ENCODE measurements at regions not wholly inside any gene's neighbourhood (a gene's known extent, or its start where the extent isn't known, plus 50 kb on each side); places are given as distances from the start of the nearest gene placed in this dataset.
A peak's percentile ranks its signal among the peaks of the same experiment; 100 is the strongest.
"Not testable (repeated sequence)": the region's sequence is repeated elsewhere in the genome, so short reads cannot be mapped to it uniquely, and the experiment has no call there.

DNA sequence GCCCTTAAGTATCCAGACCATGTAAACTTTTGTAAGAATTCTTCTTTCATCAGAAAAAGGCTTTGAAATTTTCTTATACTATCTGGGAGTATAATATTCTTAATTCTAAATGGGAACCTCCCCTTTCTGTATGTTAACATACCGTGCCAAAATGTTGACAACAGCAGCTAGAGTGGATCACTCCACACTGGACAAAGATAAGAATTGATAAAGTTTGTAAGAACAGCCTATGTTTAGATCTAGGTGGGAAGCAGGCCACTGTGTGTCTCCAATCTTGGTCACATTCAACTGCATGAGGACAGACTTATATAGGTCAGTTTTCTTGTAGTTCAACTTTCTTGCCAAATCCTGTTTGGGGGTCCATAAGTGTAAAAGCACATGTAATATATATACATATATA, 235.7 kb downstream of the RPIA start:
- DNase-seq: no peak

DNA sequence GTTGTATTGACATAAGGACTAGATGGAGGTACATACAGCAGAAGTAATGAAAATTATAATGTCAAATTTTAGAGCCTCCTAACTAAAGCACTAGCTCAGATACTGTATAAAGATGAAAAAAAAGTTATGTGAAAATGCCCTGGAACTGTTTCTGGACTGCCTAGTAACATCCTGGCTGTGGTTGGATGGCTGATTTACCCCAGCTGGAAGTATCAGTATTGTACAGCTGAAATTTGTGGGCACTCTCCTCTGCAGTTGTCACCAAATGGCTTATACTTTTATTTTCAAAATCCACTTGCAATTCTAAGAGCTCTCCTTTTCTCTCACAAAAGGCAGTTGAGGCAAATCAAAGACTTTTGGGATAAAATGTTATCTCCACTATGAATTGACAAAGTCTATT, 239.2 kb downstream of the RPIA start:
- no peak for DNase-seq

DNA sequence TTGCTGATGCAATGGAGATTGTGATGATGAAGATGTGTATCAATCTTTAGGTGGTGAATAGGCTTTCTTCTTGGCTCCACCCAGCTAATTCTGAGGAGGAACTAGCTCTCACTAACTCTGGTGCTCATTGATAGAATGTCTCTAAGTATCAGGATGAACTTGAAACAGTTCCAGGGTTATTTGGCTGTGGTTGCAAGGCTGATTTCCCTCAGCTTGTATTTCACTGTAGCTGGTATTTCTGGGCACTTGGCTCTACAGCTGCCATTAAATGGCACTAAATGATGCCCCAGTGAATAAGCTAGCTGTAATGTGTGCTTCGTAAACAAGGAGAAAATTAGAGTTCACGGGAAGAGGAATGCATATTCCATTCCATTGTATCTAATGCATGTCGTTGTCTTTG, 241.2 kb downstream of the RPIA start:
- no peak for DNase-seq

DNA sequence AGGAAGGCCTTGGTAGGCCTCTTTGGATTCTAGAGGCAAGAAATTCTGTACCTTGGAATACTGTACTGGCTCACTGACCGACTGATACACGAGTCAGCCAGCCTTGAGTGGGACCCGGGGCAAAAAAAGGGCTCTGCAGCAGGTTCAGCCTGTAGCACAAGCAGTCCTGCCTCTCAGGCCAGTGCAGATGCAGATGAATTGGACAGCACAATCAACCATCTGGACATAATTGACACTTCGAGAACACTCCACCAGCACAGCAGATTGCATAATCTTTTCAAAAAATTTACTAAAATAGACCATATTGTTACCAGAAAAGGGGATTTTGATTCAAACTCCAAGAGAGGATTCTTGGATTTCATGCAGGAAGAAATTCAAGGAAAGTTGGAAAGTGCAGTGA, 241.6 kb downstream of the RPIA start:
- no peak for DNase-seq

DNA sequence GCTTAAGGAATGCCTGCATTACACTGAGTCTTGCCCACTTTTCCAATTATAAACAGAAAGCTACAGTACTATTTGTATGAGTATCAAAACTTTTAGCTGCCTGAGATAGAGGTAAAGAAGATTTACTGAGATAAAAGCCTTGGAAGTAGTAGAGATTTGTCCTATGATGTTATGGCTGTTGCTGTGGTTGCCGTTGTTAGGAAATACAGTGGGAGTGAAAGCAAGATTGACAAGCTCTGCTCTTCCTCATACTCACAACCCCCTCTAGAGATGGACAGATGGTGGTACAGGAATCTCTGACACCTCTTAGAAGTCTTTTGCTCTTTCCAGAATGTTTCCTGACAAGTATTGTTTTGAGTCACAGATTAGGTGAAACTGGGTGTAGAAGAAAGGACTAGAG, 242.5 kb downstream of the RPIA start:
- peak; percentile 1 for DNase-seq

DNA sequence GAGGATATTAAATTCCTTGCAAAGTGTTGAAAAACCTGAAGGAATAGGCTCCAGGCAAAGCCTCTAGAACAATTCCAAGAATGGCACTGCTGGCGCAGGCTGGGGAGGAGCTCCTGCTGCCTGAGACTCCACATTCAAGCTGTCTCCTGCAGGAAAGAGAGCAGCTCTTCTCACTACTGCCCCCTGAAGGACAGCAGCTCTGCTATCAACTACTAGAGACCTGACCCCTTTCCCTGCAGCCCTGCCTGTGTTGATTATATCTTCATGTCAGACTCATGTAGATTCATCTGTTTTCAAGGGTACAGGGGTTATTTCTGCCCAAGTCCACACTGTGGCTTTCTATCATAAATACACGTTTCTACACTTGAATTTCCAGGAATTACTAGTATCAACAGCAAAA, 249.7 kb downstream of the RPIA start:
- not testable (repeated sequence) for DNase-seq

DNA sequence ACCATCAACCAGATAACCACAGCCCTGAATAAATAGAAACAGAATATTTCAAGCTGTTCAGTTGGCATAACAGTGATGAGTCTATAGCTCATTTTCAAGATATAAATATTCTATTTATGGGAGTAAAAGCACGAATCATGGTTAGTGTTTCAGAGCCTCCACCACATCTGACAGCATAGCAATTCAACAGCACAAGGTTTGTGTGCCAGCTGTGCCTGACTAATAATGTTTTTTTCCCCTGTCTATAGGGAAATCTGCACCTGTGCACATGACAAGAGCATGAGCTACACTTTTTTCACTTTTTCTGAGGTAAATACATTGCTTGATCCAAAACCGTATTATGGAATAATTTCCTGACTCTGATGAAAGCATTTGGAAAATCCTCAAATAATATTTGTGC, 251.3 kb downstream of the RPIA start:
- DNase-seq: no peak

DNA sequence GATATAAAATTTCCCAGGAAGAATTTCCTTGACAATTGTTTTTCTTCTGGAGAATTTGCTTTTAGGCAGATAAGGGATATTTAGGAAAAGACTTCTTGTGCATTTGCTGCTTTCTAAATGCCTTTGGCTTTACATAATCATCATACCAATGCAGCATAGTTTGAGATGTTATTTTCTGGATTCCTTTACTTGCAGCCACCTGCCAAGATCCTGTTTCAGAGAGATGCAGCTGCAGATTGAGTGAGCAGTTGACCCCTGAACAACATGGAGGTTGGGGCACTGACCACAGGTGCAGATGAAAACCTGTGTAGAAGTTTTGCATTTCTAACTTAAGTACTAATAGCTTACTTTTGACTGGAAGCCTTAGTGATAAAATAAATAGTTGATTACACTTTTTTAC, 257.9 kb downstream of the RPIA start:
- no peak for DNase-seq

DNA sequence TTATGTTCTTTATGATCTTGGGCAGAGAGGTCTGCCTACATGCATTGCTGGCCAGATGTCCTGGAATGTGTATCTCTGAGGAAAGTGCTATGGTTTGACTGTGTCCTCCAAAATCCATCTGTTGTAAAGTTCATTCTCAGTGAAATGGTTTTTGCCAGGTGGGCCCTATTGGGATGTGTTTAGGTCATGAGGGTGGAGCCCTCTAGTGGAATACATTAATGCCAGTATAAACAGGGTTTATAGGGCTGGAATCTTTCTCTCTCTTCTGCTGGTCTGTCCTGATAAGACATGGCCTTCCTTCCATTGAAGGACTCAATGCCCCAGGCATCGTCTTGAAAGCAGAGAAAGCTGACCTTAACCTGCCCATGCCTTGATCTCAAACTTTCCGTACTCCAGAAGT, 258.5 kb downstream of the RPIA start:
- DNase-seq: no peak

DNA sequence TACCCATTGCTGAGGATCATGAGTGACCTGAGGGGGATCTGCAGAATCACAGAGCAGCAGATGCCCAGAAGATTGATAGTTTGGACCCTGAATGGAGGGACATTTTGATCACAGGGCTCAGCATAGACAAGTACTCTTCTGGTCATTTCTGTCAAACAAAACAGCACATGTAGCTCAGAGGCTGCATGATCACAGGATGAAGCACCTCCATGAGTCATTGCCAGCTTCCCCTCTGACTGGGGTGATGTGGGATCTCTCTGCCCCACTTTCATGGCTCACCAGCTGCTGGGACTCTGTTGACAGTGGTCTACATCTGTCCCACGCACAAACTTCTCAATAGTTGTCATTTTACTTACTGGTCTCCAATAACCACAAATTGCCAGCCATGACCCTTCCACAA, 264.1 kb downstream of the RPIA start:
- DNase-seq: no peak

DNA sequence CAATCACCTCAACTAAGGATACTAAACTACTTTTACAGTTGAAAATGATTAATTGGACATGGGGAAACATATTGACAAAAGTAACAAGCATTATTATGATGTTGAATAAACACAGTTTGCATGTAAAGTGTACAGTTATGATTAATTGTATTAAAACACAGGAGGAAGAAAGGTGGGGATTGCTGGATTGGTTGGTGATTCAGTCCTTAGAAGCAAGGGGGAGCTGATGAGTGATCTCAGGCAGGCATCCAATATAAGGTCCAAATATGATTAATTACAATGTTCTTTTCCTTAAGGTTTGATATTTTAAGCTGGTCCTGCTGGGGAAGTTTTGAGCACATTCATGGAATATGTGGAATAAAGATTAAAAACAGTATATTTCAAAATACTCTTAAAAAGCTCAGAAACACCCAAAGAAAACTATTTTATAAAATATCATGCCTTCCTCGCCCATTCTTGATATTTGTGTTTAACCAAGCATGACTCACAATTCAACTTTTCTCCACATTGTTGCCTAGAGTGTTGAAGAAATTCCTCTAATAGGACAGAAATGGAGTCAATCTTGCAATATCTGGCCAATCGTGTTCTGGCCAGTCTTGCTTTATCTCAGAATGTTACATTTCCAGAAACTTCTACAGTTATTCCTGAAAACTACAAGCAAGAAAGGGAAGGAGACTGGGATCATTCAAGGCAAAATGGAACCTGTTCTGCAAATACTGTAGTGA, 268.2 kb downstream of the RPIA start:
- DNase-seq: no peak

DNA sequence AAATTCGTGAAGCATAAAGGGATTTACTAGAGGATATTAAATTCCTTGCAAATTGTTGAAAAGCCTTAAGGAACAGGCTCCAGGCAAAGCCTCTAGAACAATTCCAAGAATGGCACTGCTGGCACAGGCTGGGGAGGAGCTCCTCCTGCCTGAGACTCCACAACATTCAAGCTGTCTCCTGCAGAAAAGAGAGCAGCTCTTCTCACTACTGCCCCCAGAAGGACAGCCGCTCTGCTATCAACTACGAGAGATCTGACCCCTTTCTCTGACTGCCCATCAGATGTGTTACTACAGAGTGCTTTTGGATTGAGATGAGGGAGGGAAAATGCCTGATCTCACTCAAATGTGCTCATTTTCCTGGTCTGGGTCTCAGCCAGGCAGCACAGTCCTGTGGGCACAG, 269.9 kb downstream of the RPIA start:
- not testable (repeated sequence) for DNase-seq

DNA sequence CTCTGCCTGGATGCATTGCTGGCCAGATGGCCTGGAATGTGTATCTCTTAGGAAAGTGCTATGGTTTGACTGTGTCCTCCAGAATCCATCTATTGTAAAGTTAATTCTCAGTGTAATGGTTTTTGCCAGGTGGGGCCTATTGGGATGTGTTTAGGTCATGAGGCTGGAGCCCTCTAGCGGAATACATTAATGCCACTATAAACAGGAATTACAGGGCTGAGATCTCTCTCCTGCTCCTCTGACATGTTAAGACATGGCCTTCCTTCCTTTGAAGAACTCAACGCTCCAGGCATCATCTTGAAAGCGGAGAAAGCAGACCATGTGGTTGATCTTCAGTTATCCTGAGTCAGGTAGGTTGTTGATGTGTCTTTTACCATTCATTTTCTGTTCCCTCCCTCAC, 276.4 kb downstream of the RPIA start:
- no peak for DNase-seq

DNA sequence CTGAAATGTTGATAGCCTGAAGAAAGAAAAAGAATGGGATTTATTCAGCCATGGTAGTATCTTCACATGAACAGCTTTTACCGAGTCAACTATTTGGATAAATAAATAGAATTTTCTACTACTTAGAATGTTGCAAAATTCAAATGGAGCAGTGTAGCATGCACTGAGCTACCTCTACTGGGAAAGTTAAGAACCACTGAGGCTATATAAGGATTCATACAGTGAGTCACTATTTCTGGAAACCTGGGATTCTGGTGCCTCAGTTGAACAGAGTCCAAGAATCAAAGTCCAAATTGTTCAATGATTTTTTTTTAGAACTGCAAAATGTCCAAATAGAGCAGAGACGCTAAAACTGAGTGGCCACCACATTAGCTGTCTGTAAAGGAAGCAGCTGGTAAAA, 286.5 kb downstream of the RPIA start:
- DNase-seq: not testable (repeated sequence)

DNA sequence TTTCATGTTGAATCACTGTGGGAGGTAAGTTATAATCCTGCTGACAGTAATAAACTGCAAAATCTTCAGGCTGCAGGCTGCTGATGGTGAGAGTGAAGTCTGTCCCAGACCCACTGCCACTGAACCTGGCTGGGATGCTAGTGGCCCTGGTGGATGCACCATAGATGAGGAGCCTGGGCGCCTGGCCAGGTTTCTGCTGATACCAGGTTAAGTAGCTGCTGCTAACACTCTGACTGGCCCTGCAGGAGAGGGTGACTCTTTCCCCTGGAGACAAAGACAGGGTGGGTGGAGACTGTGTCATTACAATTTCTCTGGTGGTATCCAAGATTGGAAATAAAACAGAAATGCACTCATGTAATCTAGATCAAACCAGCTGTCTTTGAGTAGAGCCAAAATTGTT, 287.0 kb downstream of the RPIA start:
- not testable (repeated sequence) for DNase-seq

DNA sequence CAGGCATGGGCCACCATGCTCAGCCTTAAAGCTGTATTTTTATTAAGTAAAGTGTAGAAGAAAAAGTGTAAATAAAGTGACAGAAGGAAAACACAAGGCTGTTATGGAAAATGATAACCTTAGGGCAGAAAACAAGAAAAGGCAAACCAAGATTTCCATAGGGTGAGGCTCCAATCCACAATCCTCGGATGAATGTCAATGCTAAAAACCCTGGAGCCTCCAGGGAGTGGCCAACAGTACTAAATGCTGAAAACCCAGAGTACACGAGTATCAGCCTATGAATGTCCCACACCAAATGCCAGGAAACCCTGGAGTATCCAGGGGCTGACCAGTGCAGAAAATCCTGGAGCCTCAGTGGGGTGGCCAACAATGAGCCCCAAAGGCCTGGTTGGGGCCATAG, 292.6 kb downstream of the RPIA start:
- not testable (repeated sequence) for DNase-seq

DNA sequence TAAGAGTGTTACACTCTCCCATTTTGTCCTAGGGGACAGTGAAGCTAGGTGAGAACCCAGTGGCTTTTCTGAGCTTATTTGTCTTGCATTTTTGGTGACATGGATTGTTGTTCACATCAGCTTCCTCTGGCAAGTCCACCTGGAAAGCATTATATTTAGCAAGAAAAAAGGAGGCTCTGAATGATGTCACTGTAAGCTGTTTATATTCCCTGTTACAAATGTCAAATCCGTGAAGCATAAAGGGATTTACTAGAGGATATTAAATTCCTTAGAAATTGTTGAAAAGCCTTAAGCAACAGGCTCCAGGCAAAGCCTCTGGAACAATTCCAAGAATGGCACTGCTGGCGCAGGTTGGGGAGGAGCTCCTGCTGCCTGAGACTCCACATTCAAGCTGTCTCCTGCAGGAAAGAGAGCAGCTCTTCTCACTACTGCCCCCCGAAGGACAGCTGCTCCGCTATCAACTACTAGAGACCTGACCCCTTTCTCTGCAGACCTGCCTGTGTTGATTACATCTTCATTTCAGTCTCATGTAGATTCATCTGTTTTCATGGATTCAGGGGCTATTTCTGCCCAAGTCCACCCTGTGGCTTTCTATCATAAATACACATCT, 295.4 kb downstream of the RPIA start:
- not testable (repeated sequence) for DNase-seq

DNA sequence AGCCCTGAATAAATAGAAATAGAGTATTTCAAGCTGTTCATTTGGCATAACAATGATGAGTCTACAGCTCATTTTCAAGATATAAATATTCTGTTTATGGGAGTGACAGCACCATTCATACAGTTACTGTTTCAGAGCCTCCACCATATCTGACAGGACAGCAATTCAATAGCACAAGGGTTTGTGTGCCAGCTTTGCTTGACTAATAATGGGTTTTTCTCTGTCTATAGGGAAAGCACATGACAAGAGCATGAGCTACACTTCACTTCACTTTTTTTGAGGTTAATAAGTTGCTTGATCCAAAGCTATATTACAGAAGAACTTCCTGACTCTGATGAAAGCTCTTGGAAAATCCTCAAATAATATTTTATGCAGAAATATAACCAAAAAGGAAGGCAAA, 297.1 kb downstream of the RPIA start:
- not testable (repeated sequence) for DNase-seq

DNA sequence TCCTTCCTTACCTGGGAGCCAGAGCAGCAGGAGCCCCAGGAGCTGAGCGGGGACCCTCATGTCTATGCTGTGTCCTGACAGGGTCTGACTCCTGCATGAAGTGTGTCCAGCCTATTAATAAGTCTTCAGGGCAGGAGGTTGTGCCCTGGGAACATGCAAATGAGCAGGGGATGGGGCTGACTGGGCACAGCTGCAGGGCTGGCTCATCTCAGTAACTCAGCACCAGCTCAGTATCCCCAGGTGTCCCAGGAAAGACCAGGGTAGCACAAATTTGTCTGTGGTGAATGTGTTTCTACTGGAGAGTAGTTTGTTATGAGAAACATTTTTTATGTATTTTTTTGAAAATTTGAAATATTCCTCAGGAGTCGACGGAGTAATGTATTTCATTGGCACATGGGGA, 301.3 kb downstream of the RPIA start:
- not testable (repeated sequence) for DNase-seq

DNA sequence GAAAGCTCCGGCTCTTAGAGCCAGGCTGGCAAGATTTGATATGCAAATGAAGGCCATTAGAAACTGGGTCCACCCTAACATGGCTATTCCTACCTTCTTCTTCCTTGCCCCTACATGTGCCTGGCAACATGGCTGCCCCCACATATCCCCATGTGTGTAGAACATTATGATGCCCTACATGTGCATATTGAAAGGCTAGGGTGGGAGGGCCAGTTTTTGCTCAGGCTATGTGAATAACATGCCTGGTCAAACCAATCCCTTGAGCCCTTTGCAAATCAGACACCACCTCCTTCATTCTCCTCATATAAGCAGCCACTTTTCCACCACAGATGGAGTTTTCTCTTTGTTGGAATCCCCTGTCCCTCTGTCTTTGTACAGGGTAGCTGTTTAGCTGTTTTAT, 303.4 kb downstream of the RPIA start:
- not testable (repeated sequence) for DNase-seq

DNA sequence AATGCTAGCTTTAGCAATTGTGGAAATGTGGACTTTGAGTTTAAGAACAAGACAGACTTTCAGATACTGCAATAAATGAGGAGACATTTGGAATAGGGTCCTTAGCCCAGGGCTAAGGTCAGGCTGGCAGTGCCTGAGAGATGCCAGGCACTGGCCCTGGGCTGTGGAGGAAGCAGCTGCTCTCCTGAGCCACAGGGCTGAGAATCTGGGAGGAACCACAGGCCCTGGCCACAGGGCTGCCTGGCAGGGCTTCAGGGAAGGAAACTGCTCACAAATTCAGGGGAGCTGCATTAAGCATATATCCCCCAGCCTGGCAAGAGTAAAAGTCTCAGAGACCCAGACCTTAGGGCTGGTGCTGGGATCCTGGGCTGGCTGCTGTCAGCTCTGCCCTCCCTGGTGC, 305.1 kb downstream of the RPIA start:
- DNase-seq: not testable (repeated sequence)

DNA sequence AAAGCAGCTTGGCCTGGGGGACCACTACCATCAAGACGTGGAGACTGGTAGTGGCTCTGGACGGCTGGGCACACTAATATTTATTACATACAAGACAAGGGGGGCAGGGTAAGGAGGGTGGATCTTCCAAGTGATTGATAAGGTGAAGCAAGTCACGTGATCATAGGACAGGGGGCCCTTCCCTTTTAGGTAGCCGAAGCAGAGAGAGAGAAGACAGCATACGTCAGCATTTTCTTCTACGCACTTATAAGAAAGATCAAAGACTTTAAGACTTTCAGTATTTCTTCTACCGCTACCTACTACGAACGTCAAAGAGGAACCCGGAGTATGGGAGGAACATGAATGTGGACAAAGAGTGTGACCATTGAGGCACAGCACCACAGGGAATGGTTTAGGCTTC, 307.9 kb downstream of the RPIA start:
- DNase-seq: no peak

DNA sequence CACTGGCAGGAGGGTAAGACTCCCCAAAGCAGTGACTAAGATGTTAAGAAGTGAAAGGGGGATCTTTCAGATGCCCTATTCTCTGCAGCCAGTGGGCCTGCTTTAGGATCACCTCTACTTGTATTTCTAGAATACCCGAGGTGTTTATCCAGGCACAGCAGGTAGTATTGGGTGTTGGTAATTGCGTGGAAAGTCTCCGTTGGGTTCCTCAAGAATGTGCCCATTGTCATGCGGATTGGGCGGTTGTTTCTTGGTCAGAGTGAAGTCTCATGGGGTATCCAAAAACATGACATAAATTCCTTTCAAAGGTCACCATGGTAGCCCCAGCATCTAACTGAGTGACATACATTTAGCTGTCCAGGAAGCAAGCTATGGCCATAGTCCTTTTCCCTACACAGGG, 308.8 kb downstream of the RPIA start:
- no peak for DNase-seq

DNA sequence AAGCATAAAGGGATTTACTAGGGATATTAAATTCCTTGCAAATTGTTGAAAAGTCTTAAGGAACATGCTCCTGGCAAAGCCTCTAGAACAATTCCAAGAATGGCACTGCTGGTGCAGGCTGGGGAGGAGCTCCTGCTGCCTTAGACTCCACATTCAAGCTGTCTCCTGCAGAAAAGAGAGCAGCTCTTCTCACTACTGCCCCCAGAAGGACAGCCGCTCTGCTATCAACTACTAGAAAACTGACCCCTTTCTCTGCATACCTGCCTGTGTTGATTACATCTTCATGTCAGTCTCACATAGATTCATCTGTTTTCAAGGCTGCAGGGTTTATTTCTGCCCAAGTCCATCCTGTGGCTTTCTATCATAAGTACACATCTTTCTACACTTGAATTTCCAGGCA, 312.8 kb downstream of the RPIA start:
- not testable (repeated sequence) for DNase-seq

DNA sequence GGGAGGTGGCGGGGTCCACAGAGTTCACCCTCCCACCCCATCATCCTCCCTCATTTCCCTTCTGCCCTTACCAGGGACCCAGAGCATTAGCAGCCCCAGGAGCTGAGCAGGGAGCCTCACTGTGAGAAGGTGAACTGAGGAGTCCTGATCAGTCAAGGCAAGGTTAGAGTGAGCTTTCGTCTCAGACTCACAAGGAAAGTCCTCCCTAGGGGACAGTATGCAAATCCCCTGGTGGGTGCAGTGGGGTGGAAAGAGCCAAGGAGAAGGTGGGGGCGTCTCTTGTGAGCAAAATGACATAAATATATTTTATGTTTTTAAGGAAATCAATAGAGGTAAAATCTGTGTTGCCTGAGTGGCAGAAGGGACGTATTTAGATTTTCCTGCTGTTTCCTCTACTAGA, 329.1 kb downstream of the RPIA start:
- not testable (repeated sequence) for DNase-seq
